Liver (tissue), 8 donors: ENCODE measurements at regions not wholly inside any gene's neighbourhood (a gene's known extent, or its start where the extent isn't known, plus 50 kb on each side); places are given as distances from the start of the nearest gene placed in this dataset.

Experiments used
- DNase-seq: peaks from one replicate; pipeline ENCODE4 v3.0.0-alpha.2; 2017; ENCODE audit warnings: low spot score
- H3K27ac ChIP-seq, 2 donors: one replicate each; pipeline ENCODE4 v1.7.0; 2013; ENCODE audit warnings: inconsistent platforms in 2 of 2, low read length in 2 of 2, control low read depth in 1 of 2, low read depth in 1 of 2, mild to moderate bottlenecking in 1 of 2
- H3K27me3 ChIP-seq, 4 donors: one replicate each; pipeline versions ENCODE4 v1.6.1 to v1.7.0; 2013; ENCODE audit warnings: low read length in 3 of 4, inconsistent platforms in 1 of 4, mild to moderate bottlenecking in 1 of 4, moderate library complexity in 1 of 4; ENCODE audit not compliant: control insufficient read depth in 4 of 4, insufficient read depth in 4 of 4
- H3K36me3 ChIP-seq, 4 donors: one replicate each; pipeline versions ENCODE4 v1.6.1 to v1.7.0; 2013; ENCODE audit warnings: low read length in 3 of 4, mild to moderate bottlenecking in 3 of 4, low read depth in 1 of 4, moderate library complexity in 1 of 4; ENCODE audit not compliant: control insufficient read depth in 4 of 4, insufficient read depth in 3 of 4
- H3K4me1 ChIP-seq, 4 donors: one replicate each; pipeline versions ENCODE4 v1.6.1 to v1.7.0; 2013; ENCODE audit warnings: low read length in 3 of 4, mild to moderate bottlenecking in 3 of 4, moderate library complexity in 1 of 4; ENCODE audit not compliant: control insufficient read depth in 4 of 4, insufficient read depth in 4 of 4
- H3K4me3 ChIP-seq, 3 donors: one replicate each; pipeline versions ENCODE4 v1.6.1 to v1.7.0; 2013; ENCODE audit warnings: low read length in 3 of 3, control low read depth in 1 of 3, low read depth in 1 of 3, mild to moderate bottlenecking in 1 of 3
- H3K9ac ChIP-seq, 2 donors: one replicate each; pipeline ENCODE4 v1.7.0; 2013; ENCODE audit warnings: low read length in 2 of 2, mild to moderate bottlenecking in 2 of 2, moderate library complexity in 2 of 2, control low read depth in 1 of 2, low read depth in 1 of 2
- H3K9me3 ChIP-seq, 4 donors: one replicate each; pipeline versions ENCODE4 v1.6.1 to v1.7.0; 2013; ENCODE audit warnings: low read length in 3 of 4; ENCODE audit not compliant: control insufficient read depth in 4 of 4
- EGR1 ChIP-seq, 2 donors: IDR thresholded peaks; 2 replicates each; pipeline ENCODE4 v1.6.1; 2016 to 2018; ENCODE audit warnings: antibody characterized with exemption in 2 of 2, low read depth in 2 of 2
- FOXA2 ChIP-seq: IDR thresholded peaks from 2 replicates; pipeline ENCODE4 v1.6.1; 2016; ENCODE audit warnings: antibody characterized with exemption
- GABPA ChIP-seq, 2 donors: IDR thresholded peaks in 1 of 2; conservative IDR thresholded peaks in 1 of 2; 2 replicates each; pipeline ENCODE4 v1.6.1; 2016; ENCODE audit warnings: antibody characterized with exemption in 2 of 2, mild to moderate bottlenecking in 1 of 2, moderate library complexity in 1 of 2
- HNF4A ChIP-seq, 2 donors: conservative IDR thresholded peaks; 2 replicates each; pipeline ENCODE4 v1.6.1; 2016; ENCODE audit warnings: antibody characterized with exemption in 2 of 2, mild to moderate bottlenecking in 2 of 2
- HNF4G ChIP-seq: IDR thresholded peaks from 2 replicates; pipeline ENCODE4 v1.6.1; 2016; ENCODE audit warnings: antibody characterized with exemption
- NR2F2 ChIP-seq: IDR thresholded peaks from 2 replicates; pipeline ENCODE4 v1.6.1; 2016; ENCODE audit warnings: antibody characterized with exemption
- RAD21 ChIP-seq, 2 donors: IDR thresholded peaks; 2 replicates each; pipeline ENCODE4 v1.6.1; 2016; ENCODE audit warnings: antibody characterized with exemption in 2 of 2, mild to moderate bottlenecking in 2 of 2
- RXRA ChIP-seq, 2 donors: IDR thresholded peaks; 2 replicates each; pipeline ENCODE4 v1.6.1; 2017 to 2018; ENCODE audit warnings: antibody characterized with exemption in 2 of 2, mild to moderate bottlenecking in 1 of 2
- SP1 ChIP-seq: IDR thresholded peaks from 2 replicates; pipeline ENCODE4 v1.6.1; 2018; ENCODE audit warnings: antibody characterized with exemption, mild to moderate bottlenecking
- TAF1 ChIP-seq: conservative IDR thresholded peaks from 2 replicates; pipeline ENCODE4 v1.6.1; 2016; ENCODE audit warnings: antibody characterized with exemption, mild to moderate bottlenecking
- WGBS: extraction: QIAGEN DNeasy Blood & Tissue Kit; methylation state at CpG from one replicate; pipeline ENCODE4 v1.1.7; 2013; 5-methylcytosine and 5-hydroxymethylcytosine counted together
- TF ChIP-seq, protein P1 (sequence below): fragments of 150-350 bp; IDR thresholded peaks from 2 replicates; pipeline ENCODE4 v1.5.1; 2017; ENCODE audit warnings: improper control_type of control experiment, low read depth, low read length; ENCODE audit not compliant: missing input control
- TF ChIP-seq, protein P2 (sequence below): IDR thresholded peaks from 2 replicates; pipeline ENCODE4 v1.6.1; 2016; ENCODE audit warnings: antibody characterized with exemption
- TF ChIP-seq, protein P3 (sequence below): IDR thresholded peaks from 2 replicates; pipeline ENCODE4 v1.6.1; 2016; ENCODE audit warnings: antibody characterized with exemption
- TF ChIP-seq, protein P4 (sequence below): IDR thresholded peaks from 2 replicates; pipeline ENCODE4 v1.6.1; 2016; ENCODE audit warnings: antibody characterized with exemption
- donor health status: healthy.
- donor health status: healthy.
- donor health status: healthy.
- donor health status: healthy.
- donor health status: healthy.

DNA sequence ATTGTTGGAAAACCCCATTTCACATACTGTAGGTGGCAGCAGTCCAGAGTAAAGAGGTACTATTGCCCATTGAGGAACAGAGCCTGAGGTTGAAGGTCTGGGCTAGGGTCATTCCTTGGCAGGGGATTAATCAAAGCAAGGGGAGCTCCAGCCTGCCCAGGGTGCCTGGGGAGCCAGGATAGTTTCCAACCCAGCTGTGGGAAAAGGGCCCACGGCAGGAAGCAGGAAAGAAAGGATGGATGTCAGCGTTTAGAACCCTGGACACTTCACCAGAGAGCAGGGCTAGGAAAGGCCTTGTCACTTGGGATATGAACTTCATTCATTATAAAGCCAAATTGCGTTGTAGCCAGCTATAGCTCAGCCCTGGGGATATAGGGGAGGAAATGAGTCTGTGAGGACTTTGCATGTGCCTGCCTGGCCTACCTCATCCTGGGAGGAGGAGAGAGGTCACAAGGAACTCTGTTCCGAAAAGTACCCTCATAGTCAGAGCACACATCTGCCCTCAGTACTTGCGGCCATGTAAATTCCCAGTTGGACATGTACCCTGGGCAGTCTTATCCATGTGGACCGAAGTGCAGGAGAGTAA is 140.2 kb upstream of the COPS8 start:
- no peak for DNase-seq
- WGBS: 90% methylated on average over 6 of the region's 6 CpGs
- H3K4me3 ChIP-seq: no peak overlapping the region
- H3K36me3 ChIP-seq: no peaks in the 10 kb centered on the region
- TF ChIP-seq HNF4G: no peak
- H3K4me1 ChIP-seq: no peaks in the 10 kb centered on the region
- H3K9ac ChIP-seq: no peak overlapping the region
- no peak overlapping the region for H3K27ac ChIP-seq
- H3K27me3 ChIP-seq: no peaks in the 10 kb centered on the region
- no peaks in the 10 kb centered on the region for H3K9me3 ChIP-seq

DNA sequence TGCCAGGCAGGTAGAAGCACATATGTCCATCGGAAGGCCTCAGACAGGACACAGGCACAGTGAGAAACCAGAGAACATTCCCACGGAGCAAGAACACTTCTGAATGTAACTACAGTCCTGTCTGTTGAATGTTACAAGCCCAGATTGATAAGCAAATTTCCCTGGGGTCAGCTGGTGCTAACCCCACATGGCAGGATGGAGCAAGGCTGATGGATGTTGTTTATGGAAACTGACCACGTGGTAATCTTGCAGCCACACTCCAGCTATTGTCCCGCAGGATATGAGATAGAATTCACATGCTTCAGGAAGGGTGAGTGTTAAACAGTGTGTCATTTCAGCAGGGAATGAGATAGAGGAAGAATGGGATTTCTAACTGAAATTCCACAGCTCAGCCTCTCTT is 138.8 kb upstream of the COPS8 start:
- WGBS: 68% methylated on average over 4 of the region's 4 CpGs

DNA sequence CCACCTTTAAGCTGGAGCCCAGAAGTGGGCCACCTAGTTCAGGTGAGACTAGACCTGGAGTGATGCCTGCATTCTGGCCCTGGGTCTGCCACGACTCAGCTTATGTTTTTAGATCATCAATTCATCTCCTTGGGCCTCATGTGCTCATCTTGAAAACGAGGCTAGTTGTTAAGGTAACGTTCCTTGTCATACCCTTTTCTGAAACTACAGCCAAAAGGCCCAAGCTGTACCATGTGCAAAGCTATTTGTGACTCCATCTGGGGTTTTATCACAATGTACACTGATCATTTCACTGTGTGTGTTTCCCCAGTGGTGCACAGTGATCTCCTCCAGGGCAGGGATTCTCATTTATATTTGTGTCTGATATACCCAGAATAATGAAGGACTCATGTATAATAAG is 138.4 kb upstream of the COPS8 start:
- H3K4me3 ChIP-seq: no peak overlapping the region
- H3K9ac ChIP-seq: no peak overlapping the region
- DNase-seq: no peak
- TF ChIP-seq, protein P1, sequence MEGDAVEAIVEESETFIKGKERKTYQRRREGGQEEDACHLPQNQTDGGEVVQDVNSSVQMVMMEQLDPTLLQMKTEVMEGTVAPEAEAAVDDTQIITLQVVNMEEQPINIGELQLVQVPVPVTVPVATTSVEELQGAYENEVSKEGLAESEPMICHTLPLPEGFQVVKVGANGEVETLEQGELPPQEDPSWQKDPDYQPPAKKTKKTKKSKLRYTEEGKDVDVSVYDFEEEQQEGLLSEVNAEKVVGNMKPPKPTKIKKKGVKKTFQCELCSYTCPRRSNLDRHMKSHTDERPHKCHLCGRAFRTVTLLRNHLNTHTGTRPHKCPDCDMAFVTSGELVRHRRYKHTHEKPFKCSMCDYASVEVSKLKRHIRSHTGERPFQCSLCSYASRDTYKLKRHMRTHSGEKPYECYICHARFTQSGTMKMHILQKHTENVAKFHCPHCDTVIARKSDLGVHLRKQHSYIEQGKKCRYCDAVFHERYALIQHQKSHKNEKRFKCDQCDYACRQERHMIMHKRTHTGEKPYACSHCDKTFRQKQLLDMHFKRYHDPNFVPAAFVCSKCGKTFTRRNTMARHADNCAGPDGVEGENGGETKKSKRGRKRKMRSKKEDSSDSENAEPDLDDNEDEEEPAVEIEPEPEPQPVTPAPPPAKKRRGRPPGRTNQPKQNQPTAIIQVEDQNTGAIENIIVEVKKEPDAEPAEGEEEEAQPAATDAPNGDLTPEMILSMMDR: no peak
- no peak for TF ChIP-seq NR2F2
- TF ChIP-seq HNF4A (conservative IDR thresholded peaks at IDR 0.05): no peak
- no peak for TF ChIP-seq EGR1 (IDR thresholded peaks at IDR 0.05; ENCODE audit: low read depth in 2 of 2)
- TF ChIP-seq, protein P2, sequence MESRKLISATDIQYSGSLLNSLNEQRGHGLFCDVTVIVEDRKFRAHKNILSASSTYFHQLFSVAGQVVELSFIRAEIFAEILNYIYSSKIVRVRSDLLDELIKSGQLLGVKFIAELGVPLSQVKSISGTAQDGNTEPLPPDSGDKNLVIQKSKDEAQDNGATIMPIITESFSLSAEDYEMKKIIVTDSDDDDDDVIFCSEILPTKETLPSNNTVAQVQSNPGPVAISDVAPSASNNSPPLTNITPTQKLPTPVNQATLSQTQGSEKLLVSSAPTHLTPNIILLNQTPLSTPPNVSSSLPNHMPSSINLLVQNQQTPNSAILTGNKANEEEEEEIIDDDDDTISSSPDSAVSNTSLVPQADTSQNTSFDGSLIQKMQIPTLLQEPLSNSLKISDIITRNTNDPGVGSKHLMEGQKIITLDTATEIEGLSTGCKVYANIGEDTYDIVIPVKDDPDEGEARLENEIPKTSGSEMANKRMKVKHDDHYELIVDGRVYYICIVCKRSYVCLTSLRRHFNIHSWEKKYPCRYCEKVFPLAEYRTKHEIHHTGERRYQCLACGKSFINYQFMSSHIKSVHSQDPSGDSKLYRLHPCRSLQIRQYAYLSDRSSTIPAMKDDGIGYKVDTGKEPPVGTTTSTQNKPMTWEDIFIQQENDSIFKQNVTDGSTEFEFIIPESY: no peak
- TF ChIP-seq, protein P3, sequence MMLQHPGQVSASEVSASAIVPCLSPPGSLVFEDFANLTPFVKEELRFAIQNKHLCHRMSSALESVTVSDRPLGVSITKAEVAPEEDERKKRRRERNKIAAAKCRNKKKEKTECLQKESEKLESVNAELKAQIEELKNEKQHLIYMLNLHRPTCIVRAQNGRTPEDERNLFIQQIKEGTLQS: no peak
- no peaks in the 10 kb centered on the region for H3K36me3 ChIP-seq
- H3K27ac ChIP-seq: peak overlapping the region in 1 of 2 donors; percentile 15
- H3K9me3 ChIP-seq: no peaks in the 10 kb centered on the region
- 82% methylated on average over 3 of the region's 3 CpGs for WGBS
- no peaks in the 10 kb centered on the region for H3K4me1 ChIP-seq
- no peaks in the 10 kb centered on the region for H3K27me3 ChIP-seq

More for the DNA sequence above, 138.8 kb upstream of the COPS8 start:
- Histone ChIP-seq H3K27me3 (no peaks in the 10 kb centered on the region), H3K4me1 (no peaks in the 10 kb centered on the region), H3K27ac (peak overlapping the region in 1 of 2 donors; percentile 54), H3K4me3 (no peak overlapping the region), H3K9ac (no peak overlapping the region), H3K36me3 (no peaks in the 10 kb centered on the region), H3K9me3 (no peaks in the 10 kb centered on the region)
- peak in 1 of 2 donors; percentile 29 for TF ChIP-seq RAD21 (IDR thresholded peaks at IDR 0.05)
- no peak for TF ChIP-seq HNF4G
- peak; percentile 96 for TF ChIP-seq NR2F2
- DNase-seq: no peak

DNA sequence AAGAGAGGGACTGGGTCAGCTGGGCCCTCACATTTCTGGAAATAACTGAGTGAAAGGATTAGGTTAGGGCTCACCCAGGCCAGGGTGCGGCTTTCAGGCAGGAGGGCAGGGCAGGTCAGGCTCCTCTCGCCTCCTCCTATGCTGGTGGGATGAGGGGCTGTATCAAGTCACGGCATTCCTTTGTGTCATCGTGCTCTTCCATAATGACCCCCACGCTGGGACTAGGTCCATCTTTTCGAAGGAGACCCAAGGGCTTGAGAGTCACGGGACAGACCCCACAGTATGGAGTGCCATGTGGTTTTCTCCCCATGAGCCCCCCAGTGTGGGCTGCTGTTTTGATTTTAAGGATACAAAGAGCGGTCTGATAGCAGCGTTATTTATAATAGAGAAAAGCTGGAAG is 137.8 kb upstream of the COPS8 start:
- Histone ChIP-seq H3K9me3 (no peaks in the 10 kb centered on the region), H3K27ac (no peak overlapping the region), H3K4me3 (no peak overlapping the region), H3K9ac (no peak overlapping the region), H3K27me3 (no peaks in the 10 kb centered on the region), H3K4me1 (no peaks in the 10 kb centered on the region), H3K36me3 (no peaks in the 10 kb centered on the region)
- 94% methylated on average over 9 of the region's 9 CpGs for WGBS
- no peak for DNase-seq
- TF ChIP-seq FOXA2: no peak
- TF ChIP-seq, protein P1: no peak
- TF ChIP-seq RAD21 (IDR thresholded peaks at IDR 0.05): no peak
- no peak for TF ChIP-seq RXRA (IDR thresholded peaks at IDR 0.05)
- no peak for TF ChIP-seq GABPA (IDR thresholded peaks at IDR 0.05 in 1 of 2, conservative IDR thresholded peaks at IDR 0.05 in 1 of 2)
- TF ChIP-seq SP1: no peak
- TF ChIP-seq, protein P3: no peak
- no peak for TF ChIP-seq TAF1
- TF ChIP-seq, protein P4, sequence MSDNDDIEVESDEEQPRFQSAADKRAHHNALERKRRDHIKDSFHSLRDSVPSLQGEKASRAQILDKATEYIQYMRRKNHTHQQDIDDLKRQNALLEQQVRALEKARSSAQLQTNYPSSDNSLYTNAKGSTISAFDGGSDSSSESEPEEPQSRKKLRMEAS: no peak
- no peak for TF ChIP-seq EGR1 (IDR thresholded peaks at IDR 0.05; ENCODE audit: low read depth in 2 of 2)
